ENCODE measurements at regions not wholly inside any gene's neighbourhood (a gene's known extent, or its start where the extent isn't known, plus 50 kb on each side); places are given as distances from the start of the nearest gene placed in this dataset.
A peak's percentile ranks its signal among the peaks of the same experiment; 100 is the strongest.
"Not testable (repeated sequence)": the region's sequence is repeated elsewhere in the genome, so short reads cannot be mapped to it uniquely, and the experiment has no call there.

- no peak for DNase-seq (ENCODE audit: low spot score)
These were observed 52.7 kb upstream of the PLA2G4A start for GRCh38 chr1:186775881-186776560.

GRCh38 chr1:186775036-186775435 is 53.7 kb upstream of the PLA2G4A start:
- DNase-seq (ENCODE audit: low spot score): no peak

- DNase-seq (ENCODE audit: low spot score): no peak
These were observed 56.5 kb upstream of the PLA2G4A start for GRCh38 chr1:186772228-186772627.

GRCh38 chr1:186770421-186770820 is 58.3 kb upstream of the PLA2G4A start:
- DNase-seq (ENCODE audit: low spot score): no peak

- no peak for DNase-seq (ENCODE audit: low spot score)
These were observed 59.8 kb upstream of the PLA2G4A start for GRCh38 chr1:186768906-186769305.

GRCh38 chr1:186765446-186765845 is 63.3 kb upstream of the PLA2G4A start:
- DNase-seq (ENCODE audit: low spot score): no peak

GRCh38 chr1:186763107-186763506 is 65.6 kb upstream of the PLA2G4A start:
- peak; percentile 17 for DNase-seq (ENCODE audit: low spot score)

GRCh38 chr1:186762653-186763052 is 66.1 kb upstream of the PLA2G4A start:
- DNase-seq (ENCODE audit: low spot score): no peak

GRCh38 chr1:186761358-186761757 is 67.4 kb upstream of the PLA2G4A start:
- DNase-seq (ENCODE audit: low spot score): no peak

- no peak for DNase-seq (ENCODE audit: low spot score)
These were observed 68.3 kb upstream of the PLA2G4A start for GRCh38 chr1:186760446-186760845.

- DNase-seq (ENCODE audit: low spot score): not testable (repeated sequence)
These were observed 69.7 kb upstream of the PLA2G4A start for GRCh38 chr1:186758896-186759606.

- DNase-seq (ENCODE audit: low spot score): no peak
These were observed 70.9 kb upstream of the PLA2G4A start for GRCh38 chr1:186757851-186758250.

- DNase-seq (ENCODE audit: low spot score): peak; percentile 48
These were observed 74.1 kb upstream of the PLA2G4A start for GRCh38 chr1:186754542-186755145.

- DNase-seq (ENCODE audit: low spot score): no peak
These were observed 73.0 kb upstream of the PTGS2 start for GRCh38 chr1:186753241-186753640.

- no peak for DNase-seq (ENCODE audit: low spot score)
These were observed 70.0 kb upstream of the PTGS2 start for GRCh38 chr1:186750257-186750656.

GRCh38 chr1:186749820-186750219 is 69.6 kb upstream of the PTGS2 start:
- no peak for DNase-seq (ENCODE audit: low spot score)

- DNase-seq (ENCODE audit: low spot score): no peak
These were observed 67.4 kb upstream of the PTGS2 start for GRCh38 chr1:186747661-186748060.

- peak; percentile 42 for DNase-seq (ENCODE audit: low spot score)
These were observed 65.4 kb upstream of the PTGS2 start for GRCh38 chr1:186745531-186746146.

- no peak for DNase-seq (ENCODE audit: low spot score)
These were observed 61.4 kb upstream of the PTGS2 start for GRCh38 chr1:186741640-186742039.

- no peak for DNase-seq (ENCODE audit: low spot score)
These were observed 60.1 kb upstream of the PTGS2 start for GRCh38 chr1:186740324-186740723.

- DNase-seq (ENCODE audit: low spot score): no peak
These were observed 59.3 kb upstream of the PTGS2 start for GRCh38 chr1:186739515-186739914.

- no peak for DNase-seq (ENCODE audit: low spot score)
These were observed 58.7 kb upstream of the PTGS2 start for GRCh38 chr1:186738926-186739325.

All from COLO829 (cell line).